ENCODE measurements at regions not wholly inside any gene's neighbourhood (a gene's known extent, or its start where the extent isn't known, plus 50 kb on each side); places are given as distances from the start of the nearest gene placed in this dataset.

- H2AFZ ChIP-seq (ENCODE audit: low read depth, low read length): no peak overlapping the region
- no peaks in the 10 kb centered on the region for H3K27me3 ChIP-seq (ENCODE audit: insufficient read depth, low read length)
- H3K4me3 ChIP-seq (ENCODE audit: insufficient read depth, low read depth, low read length): no peak overlapping the region
- FAIRE-seq (no peak), DNase-seq (ENCODE audit: low read depth) (peak; percentile 72)
- H3K79me2 ChIP-seq (ENCODE audit: insufficient read depth, low read length): no peaks in the 10 kb centered on the region
- no peak for TF ChIP-seq EZH2 (IDR thresholded peaks at IDR 0.05; ENCODE audit: insufficient read depth, low read length)
- TF ChIP-seq, protein P1, sequence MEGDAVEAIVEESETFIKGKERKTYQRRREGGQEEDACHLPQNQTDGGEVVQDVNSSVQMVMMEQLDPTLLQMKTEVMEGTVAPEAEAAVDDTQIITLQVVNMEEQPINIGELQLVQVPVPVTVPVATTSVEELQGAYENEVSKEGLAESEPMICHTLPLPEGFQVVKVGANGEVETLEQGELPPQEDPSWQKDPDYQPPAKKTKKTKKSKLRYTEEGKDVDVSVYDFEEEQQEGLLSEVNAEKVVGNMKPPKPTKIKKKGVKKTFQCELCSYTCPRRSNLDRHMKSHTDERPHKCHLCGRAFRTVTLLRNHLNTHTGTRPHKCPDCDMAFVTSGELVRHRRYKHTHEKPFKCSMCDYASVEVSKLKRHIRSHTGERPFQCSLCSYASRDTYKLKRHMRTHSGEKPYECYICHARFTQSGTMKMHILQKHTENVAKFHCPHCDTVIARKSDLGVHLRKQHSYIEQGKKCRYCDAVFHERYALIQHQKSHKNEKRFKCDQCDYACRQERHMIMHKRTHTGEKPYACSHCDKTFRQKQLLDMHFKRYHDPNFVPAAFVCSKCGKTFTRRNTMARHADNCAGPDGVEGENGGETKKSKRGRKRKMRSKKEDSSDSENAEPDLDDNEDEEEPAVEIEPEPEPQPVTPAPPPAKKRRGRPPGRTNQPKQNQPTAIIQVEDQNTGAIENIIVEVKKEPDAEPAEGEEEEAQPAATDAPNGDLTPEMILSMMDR (IDR thresholded peaks at IDR 0.05; ENCODE audit: insufficient read depth, low read depth, low read length): no peak
- H3K36me3 Mint-ChIP-seq (ENCODE audit: low read depth, unreplicated experiment): no peaks in the 10 kb centered on the region
- no peaks in the 10 kb centered on the region for H3K36me3 ChIP-seq (ENCODE audit: insufficient read depth, low read length)
- H3K27me3 Mint-ChIP-seq (ENCODE audit: low read depth, unreplicated experiment): no peaks in the 10 kb centered on the region
- no peak overlapping the region for H3K9ac ChIP-seq (ENCODE audit: low read length)
- no peaks in the 10 kb centered on the region for H3K4me1 ChIP-seq (ENCODE audit: insufficient read depth, low read length)
- no peak overlapping the region for H3K27ac Mint-ChIP-seq (ENCODE audit: unreplicated experiment)
- H3K4me1 Mint-ChIP-seq (ENCODE audit: low read depth, unreplicated experiment): no peaks in the 10 kb centered on the region
- no peaks in the 10 kb centered on the region for H3K9me3 Mint-ChIP-seq (ENCODE audit: unreplicated experiment)
- H3K4me2 ChIP-seq (ENCODE audit: low read length): no peak overlapping the region
- H3K9me3 ChIP-seq (ENCODE audit: insufficient read depth, low read depth, low read length): no peaks in the 10 kb centered on the region
- peak overlapping the region; percentile 29 for H3K27ac ChIP-seq (ENCODE audit: low read depth, low read length)
- no peak overlapping the region for H3K4me3 Mint-ChIP-seq (ENCODE audit: unreplicated experiment)
- H4K20me1 ChIP-seq (ENCODE audit: insufficient read depth, low read length): no peaks in the 10 kb centered on the region
Measured at GRCh38 chr5:120160124-120160895, 303.8 kb upstream of the PRR16 start.

DNA sequence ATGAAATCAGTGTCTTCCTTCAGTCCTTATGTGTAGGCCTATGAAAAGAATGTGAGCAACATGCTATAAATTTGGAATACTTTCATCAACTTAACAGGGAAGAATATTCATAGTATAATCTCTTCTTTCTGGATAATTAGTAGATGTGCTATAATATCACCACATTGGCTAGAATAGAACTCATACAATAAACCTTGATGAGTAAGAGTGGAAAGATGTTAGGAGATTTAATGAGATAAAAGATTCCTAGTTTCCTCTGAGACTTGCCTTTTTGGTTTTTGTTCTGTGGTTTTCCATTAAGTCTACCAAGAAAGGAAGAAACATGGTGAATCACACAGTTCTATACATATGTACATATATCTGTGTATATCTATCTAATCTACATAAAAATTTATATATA lies 301.8 kb upstream of the PRR16 start:
- FAIRE-seq: no peak

More for the DNA sequence above, 301.8 kb upstream of the PRR16 start:
- Mint-ChIP-seq H3K4me3 (ENCODE audit: unreplicated experiment) (no peak overlapping the region), H3K27me3 (ENCODE audit: low read depth, unreplicated experiment) (no peaks in the 10 kb centered on the region), H3K9me3 (ENCODE audit: unreplicated experiment) (no peaks in the 10 kb centered on the region), H3K4me1 (ENCODE audit: low read depth, unreplicated experiment) (no peaks in the 10 kb centered on the region), H3K27ac (ENCODE audit: unreplicated experiment) (no peak overlapping the region), H3K36me3 (ENCODE audit: low read depth, unreplicated experiment) (no peaks in the 10 kb centered on the region)
- H3K27ac ChIP-seq (ENCODE audit: low read depth, low read length): no peak overlapping the region
- H3K9me3 ChIP-seq (ENCODE audit: insufficient read depth, low read depth, low read length): no peaks in the 10 kb centered on the region
- H3K4me1 ChIP-seq (ENCODE audit: insufficient read depth, low read length): no peaks in the 10 kb centered on the region
- H3K4me3 ChIP-seq (ENCODE audit: insufficient read depth, low read depth, low read length): no peak overlapping the region
- H4K20me1 ChIP-seq (ENCODE audit: insufficient read depth, low read length): no peaks in the 10 kb centered on the region
- no peak for TF ChIP-seq EZH2 (IDR thresholded peaks at IDR 0.05; ENCODE audit: insufficient read depth, low read length)
- TF ChIP-seq, protein P1 (IDR thresholded peaks at IDR 0.05; ENCODE audit: insufficient read depth, low read depth, low read length): no peak
- H3K27me3 ChIP-seq (ENCODE audit: insufficient read depth, low read length): no peaks in the 10 kb centered on the region
- no peaks in the 10 kb centered on the region for H3K79me2 ChIP-seq (ENCODE audit: insufficient read depth, low read length)
- DNase-seq (ENCODE audit: low read depth): no peak
- H3K36me3 ChIP-seq (ENCODE audit: insufficient read depth, low read length): no peaks in the 10 kb centered on the region
- H3K4me2 ChIP-seq (ENCODE audit: low read length): no peak overlapping the region
- H3K9ac ChIP-seq (ENCODE audit: low read length): no peak overlapping the region
- H2AFZ ChIP-seq (ENCODE audit: low read depth, low read length): no peak overlapping the region
